ENCODE measurements at regions not wholly inside any gene's neighbourhood (a gene's known extent, or its start where the extent isn't known, plus 50 kb on each side); places are given as distances from the start of the nearest gene placed in this dataset.

DNA sequence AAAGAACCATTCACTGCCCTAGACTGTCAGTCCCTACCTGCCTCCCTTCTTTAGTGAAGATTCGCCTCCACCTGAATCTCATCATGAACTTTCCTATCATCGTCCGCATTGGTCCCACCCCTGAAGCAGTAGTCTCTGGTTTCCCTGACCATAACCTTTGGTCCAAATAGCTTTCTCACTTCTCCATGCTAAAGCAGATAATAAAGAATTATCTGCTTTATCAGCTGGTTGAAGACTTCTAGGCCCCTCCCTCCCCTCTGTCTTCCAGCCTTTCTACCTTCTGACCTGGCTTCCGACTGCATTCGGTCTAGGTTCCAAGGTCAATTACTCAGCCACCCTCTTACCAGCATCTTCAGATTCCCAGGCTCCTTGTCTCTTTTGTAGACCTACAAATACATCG lies 650.9 kb downstream of the HS3ST4 start:
- no peak for TF ChIP-seq EZH2phosphoT487 (IDR thresholded peaks at IDR 0.05; ENCODE audit: low read depth)
- TF ChIP-seq, protein P1, sequence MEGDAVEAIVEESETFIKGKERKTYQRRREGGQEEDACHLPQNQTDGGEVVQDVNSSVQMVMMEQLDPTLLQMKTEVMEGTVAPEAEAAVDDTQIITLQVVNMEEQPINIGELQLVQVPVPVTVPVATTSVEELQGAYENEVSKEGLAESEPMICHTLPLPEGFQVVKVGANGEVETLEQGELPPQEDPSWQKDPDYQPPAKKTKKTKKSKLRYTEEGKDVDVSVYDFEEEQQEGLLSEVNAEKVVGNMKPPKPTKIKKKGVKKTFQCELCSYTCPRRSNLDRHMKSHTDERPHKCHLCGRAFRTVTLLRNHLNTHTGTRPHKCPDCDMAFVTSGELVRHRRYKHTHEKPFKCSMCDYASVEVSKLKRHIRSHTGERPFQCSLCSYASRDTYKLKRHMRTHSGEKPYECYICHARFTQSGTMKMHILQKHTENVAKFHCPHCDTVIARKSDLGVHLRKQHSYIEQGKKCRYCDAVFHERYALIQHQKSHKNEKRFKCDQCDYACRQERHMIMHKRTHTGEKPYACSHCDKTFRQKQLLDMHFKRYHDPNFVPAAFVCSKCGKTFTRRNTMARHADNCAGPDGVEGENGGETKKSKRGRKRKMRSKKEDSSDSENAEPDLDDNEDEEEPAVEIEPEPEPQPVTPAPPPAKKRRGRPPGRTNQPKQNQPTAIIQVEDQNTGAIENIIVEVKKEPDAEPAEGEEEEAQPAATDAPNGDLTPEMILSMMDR (IDR thresholded peaks at IDR 0.05; ENCODE audit: low read depth, low read length), result no peak

Data from OCI-LY3 (cell line).